Hematopoietic multipotent progenitor cell treated with erythropoietin and hydrocortisone succinate and interleukin-3 and kit ligand, for 4 days (in vitro differentiated cells): ENCODE measurements at regions not wholly inside any gene's neighbourhood (a gene's known extent, or its start where the extent isn't known, plus 50 kb on each side); places are given as distances from the start of the nearest gene placed in this dataset.
A peak's percentile ranks its signal among the peaks of the same experiment; 100 is the strongest.
"Not testable (repeated sequence)": the region's sequence is repeated elsewhere in the genome, so short reads cannot be mapped to it uniquely, and the experiment has no call there.

Experiments
- DNase-seq: peaks from one replicate; pipeline ENCODE4 v3.0.0-alpha.2; 2015

- DNase-seq = no peak
Measured at GRCh38 chr3:89946884-89947283, 839.5 kb downstream of the EPHA3 start.

- DNase-seq = no peak
Measured at GRCh38 chr3:89947337-89947954, 840.0 kb downstream of the EPHA3 start.

GRCh38 chr3:89948008-89948407 is 840.6 kb downstream of the EPHA3 start:
- DNase-seq = no peak

GRCh38 chr3:89950772-89951171 is 843.4 kb downstream of the EPHA3 start:
- DNase-seq = no peak

- DNase-seq = no peak
Measured at GRCh38 chr3:89954137-89954536, 846.7 kb downstream of the EPHA3 start.

GRCh38 chr3:89955156-89955555 is 847.7 kb downstream of the EPHA3 start:
- DNase-seq = no peak

- no peak for DNase-seq
Measured at GRCh38 chr3:89957451-89957850, 850.0 kb downstream of the EPHA3 start.

GRCh38 chr3:89958163-89958562 is 850.7 kb downstream of the EPHA3 start:
- DNase-seq = not testable (repeated sequence)

GRCh38 chr3:89964347-89964746 is 856.9 kb downstream of the EPHA3 start:
- DNase-seq = no peak

GRCh38 chr3:89966877-89967665 is 859.6 kb downstream of the EPHA3 start:
- DNase-seq = no peak

- DNase-seq = no peak
Measured at GRCh38 chr3:89971329-89971728, 863.9 kb downstream of the EPHA3 start.

- DNase-seq = no peak
Measured at GRCh38 chr3:89973156-89973555, 865.7 kb downstream of the EPHA3 start.

- no peak for DNase-seq
Measured at GRCh38 chr3:89974903-89975519, 867.6 kb downstream of the EPHA3 start.

- DNase-seq = no peak
Measured at GRCh38 chr3:89983449-89983848, 876.0 kb downstream of the EPHA3 start.

- DNase-seq = no peak
Measured at GRCh38 chr3:90005281-90005847, 897.9 kb downstream of the EPHA3 start.

GRCh38 chr3:90007778-90008499 is 900.5 kb downstream of the EPHA3 start:
- DNase-seq = peak; percentile 25

- DNase-seq = no peak
Measured at GRCh38 chr3:90010341-90010740, 902.9 kb downstream of the EPHA3 start.

GRCh38 chr3:90011131-90011530 is 903.7 kb downstream of the EPHA3 start:
- DNase-seq = no peak

GRCh38 chr3:90011596-90011995 is 904.2 kb downstream of the EPHA3 start:
- no peak for DNase-seq

- no peak for DNase-seq
Measured at GRCh38 chr3:90011996-90012395, 904.6 kb downstream of the EPHA3 start.

GRCh38 chr3:90015688-90016356 is 908.4 kb downstream of the EPHA3 start:
- no peak for DNase-seq

- no peak for DNase-seq
Measured at GRCh38 chr3:90016555-90016954, 909.1 kb downstream of the EPHA3 start.

GRCh38 chr3:90018779-90019178 is 911.4 kb downstream of the EPHA3 start:
- no peak for DNase-seq
